Smooth muscle cell (in vitro differentiated cells): ENCODE measurements at regions not wholly inside any gene's neighbourhood (a gene's known extent, or its start where the extent isn't known, plus 50 kb on each side); places are given as distances from the start of the nearest gene placed in this dataset.

Experiments
- DNase-seq: peaks from one replicate; lab custom pipeline; 2025; ENCODE audit not compliant: unreplicated experiment; lab: John Stamatoyannopoulos, UW
- H2AFZ ChIP-seq: fragments of 200-600 bp; sonication (generic); 2 replicates; pipeline ENCODE4 v1.6.0; 2016; ENCODE audit warnings: antibody characterized with exemption, low read depth, mild to moderate bottlenecking
- H3F3A ChIP-seq: fragments of 200-600 bp; sonication (generic); 2 replicates; pipeline ENCODE4 v1.6.0; 2017; ENCODE audit warnings: antibody characterized with exemption, low read depth
- H3K27ac ChIP-seq: fragments of 200-600 bp; sonication (generic); 2 replicates; pipeline ENCODE4 v1.5.1; 2016; ENCODE audit warnings: low read depth, mild to moderate bottlenecking
- H3K27me3 ChIP-seq: fragments of 200-600 bp; sonication (generic); 2 replicates; pipeline ENCODE4 v1.6.1; 2016; ENCODE audit warnings: low read depth, mild to moderate bottlenecking
- H3K36me3 ChIP-seq: fragments of 200-600 bp; sonication (generic); 2 replicates; pipeline ENCODE4 v1.5.1; 2016; ENCODE audit warnings: low read depth
- H3K4me1 ChIP-seq: fragments of 200-600 bp; sonication (generic); 2 replicates; pipeline ENCODE4 v1.5.1; 2016; ENCODE audit warnings: low read depth
- H3K4me2 ChIP-seq: fragments of 200-600 bp; sonication (generic); 2 replicates; pipeline ENCODE4 v1.6.0; 2016; ENCODE audit warnings: mild to moderate bottlenecking
- H3K4me3 ChIP-seq: fragments of 200-600 bp; sonication (generic); 2 replicates; pipeline ENCODE4 v1.5.1; 2016; ENCODE audit warnings: mild to moderate bottlenecking
- H3K79me2 ChIP-seq: fragments of 200-600 bp; sonication (generic); 2 replicates; pipeline ENCODE4 v1.6.0; 2016; ENCODE audit warnings: low read depth, mild to moderate bottlenecking
- H3K9ac ChIP-seq: fragments of 200-600 bp; sonication (generic); 2 replicates; pipeline ENCODE4 v1.6.0; 2016; ENCODE audit warnings: low read depth
- H3K9me3 ChIP-seq: fragments of 200-600 bp; sonication (generic); replicated peaks from 2 replicates; pipeline ENCODE4 v1.5.1; 2016; ENCODE audit warnings: low read depth
- H4K20me1 ChIP-seq: fragments of 200-600 bp; sonication (generic); 2 replicates; pipeline ENCODE4 v1.6.0; 2016; ENCODE audit warnings: low read depth
- CTCF ChIP-seq: fragments of 200-600 bp; sonication (generic); IDR thresholded peaks from 2 replicates; pipeline ENCODE4 v1.5.1; 2017; ENCODE audit warnings: borderline replicate concordance, mild to moderate bottlenecking, antibody characterized with exemption; ENCODE audit not compliant: insufficient read depth, poor library complexity, severe bottlenecking
- WGBS: methylation state at CpG from one replicate; pipeline ENCODE4 v1.1.7; 2016; ENCODE audit warnings: low lambda C conversion rate; 5-methylcytosine and 5-hydroxymethylcytosine counted together

- H4K20me1 ChIP-seq: no peaks in the 10 kb centered on the region
- TF ChIP-seq CTCF: no peak
- WGBS: 70% methylated on average over 4 of the region's 4 CpGs
- no peaks in the 10 kb centered on the region for H3K4me1 ChIP-seq
- H3K36me3 ChIP-seq: no peaks in the 10 kb centered on the region
- H3F3A ChIP-seq: no peaks in the 10 kb centered on the region
- no peak overlapping the region for H2AFZ ChIP-seq
- H3K27ac ChIP-seq: no peak overlapping the region
- no peak for DNase-seq
- H3K79me2 ChIP-seq: no peaks in the 10 kb centered on the region
- H3K4me3 ChIP-seq: no peak overlapping the region
- no peaks in the 10 kb centered on the region for H3K9me3 ChIP-seq
- H3K9ac ChIP-seq: no peak overlapping the region
- H3K27me3 ChIP-seq: no peaks in the 10 kb centered on the region
- no peak overlapping the region for H3K4me2 ChIP-seq
Observed at GRCh38 chrX:69024931-69025330, 140.3 kb downstream of the PJA1 start.

- H3K27ac ChIP-seq: no peak overlapping the region
- no peak overlapping the region for H3K4me3 ChIP-seq
- H3K27me3 ChIP-seq: no peaks in the 10 kb centered on the region
- no peaks in the 10 kb centered on the region for H3K4me1 ChIP-seq
- TF ChIP-seq CTCF: no peak
- H3K9me3 ChIP-seq: no peaks in the 10 kb centered on the region
- H3K9ac ChIP-seq: no peak overlapping the region
- H3K4me2 ChIP-seq: no peak overlapping the region
- no peaks in the 10 kb centered on the region for H3K79me2 ChIP-seq
- H4K20me1 ChIP-seq: no peaks in the 10 kb centered on the region
- H2AFZ ChIP-seq: no peak overlapping the region
- WGBS: 75% methylated on average over 10 of the region's 10 CpGs
- no peaks in the 10 kb centered on the region for H3F3A ChIP-seq
- no peak for DNase-seq
- no peaks in the 10 kb centered on the region for H3K36me3 ChIP-seq
Observed at GRCh38 chrX:69024161-69024736, 141.0 kb downstream of the PJA1 start.

- H3K4me2 ChIP-seq: no peak overlapping the region
- no peak overlapping the region for H3K27ac ChIP-seq
- no peaks in the 10 kb centered on the region for H3F3A ChIP-seq
- no peaks in the 10 kb centered on the region for H3K4me1 ChIP-seq
- TF ChIP-seq CTCF: no peak
- H3K9ac ChIP-seq: no peak overlapping the region
- H3K9me3 ChIP-seq: no peaks in the 10 kb centered on the region
- no peak for DNase-seq
- no peaks in the 10 kb centered on the region for H3K27me3 ChIP-seq
- H4K20me1 ChIP-seq: no peaks in the 10 kb centered on the region
- no peak overlapping the region for H3K4me3 ChIP-seq
- H3K79me2 ChIP-seq: no peaks in the 10 kb centered on the region
- no peaks in the 10 kb centered on the region for H3K36me3 ChIP-seq
- H2AFZ ChIP-seq: no peak overlapping the region
Observed at GRCh38 chrX:69022430-69022829, 142.8 kb downstream of the PJA1 start.
